Neural cell (in vitro differentiated cells): ENCODE measurements at regions not wholly inside any gene's neighbourhood (a gene's known extent, or its start where the extent isn't known, plus 50 kb on each side); places are given as distances from the start of the nearest gene placed in this dataset.

Experiments
- H2AFZ ChIP-seq: fragments of 200-600, 300-800 bp; sonication (generic), shearing (Covaris generic); 2 replicates; pipeline ENCODE4 v1.6.0; 2014; ENCODE audit warnings: low read depth, mild to moderate bottlenecking, antibody characterized with exemption, low read length, moderate library complexity
- H3F3A ChIP-seq: fragments of 200-600 bp; shearing (Covaris generic); 2 replicates; pipeline ENCODE4 v1.6.1; 2016; ENCODE audit warnings: mild to moderate bottlenecking, moderate library complexity, mixed read lengths, antibody characterized with exemption, low read length; ENCODE audit not compliant: insufficient read depth, poor library complexity, severe bottlenecking
- H3K27ac ChIP-seq: fragments of 200-600, 300-800 bp; sonication (generic), shearing (Covaris generic); 2 replicates; pipeline ENCODE4 v1.5.1; 2014; ENCODE audit warnings: mild to moderate bottlenecking, low read length, moderate library complexity
- H3K27me3 ChIP-seq: fragments of 300-800, 200-600 bp; sonication (generic), shearing (Covaris generic); 2 replicates; pipeline ENCODE4 v1.6.0; 2014; ENCODE audit warnings: mild to moderate bottlenecking, low read depth, low read length, moderate library complexity; ENCODE audit not compliant: insufficient read depth
- H3K36me3 ChIP-seq: fragments of 300-800, 200-600 bp; sonication (generic), shearing (Covaris generic); 2 replicates; pipeline ENCODE4 v1.5.1; 2014; ENCODE audit warnings: mild to moderate bottlenecking, antibody characterized with exemption, low read length, moderate library complexity; ENCODE audit not compliant: insufficient read depth
- H3K4me2 ChIP-seq: fragments of 300-800, 200-600 bp; sonication (generic), shearing (Covaris generic); 2 replicates; pipeline ENCODE4 v1.6.0; 2014; ENCODE audit warnings: mild to moderate bottlenecking, low read length
- H3K4me3 ChIP-seq: fragments of 300-800, 200-600 bp; sonication (generic), shearing (Covaris generic); 2 replicates; pipeline ENCODE4 v1.5.1; 2014; ENCODE audit warnings: mild to moderate bottlenecking, low read length, moderate library complexity
- H3K79me2 ChIP-seq: fragments of 200-600 bp; shearing (Covaris generic); replicated peaks from 2 replicates; pipeline ENCODE4 v1.6.0; 2014; ENCODE audit warnings: mild to moderate bottlenecking, low read length, moderate library complexity; ENCODE audit not compliant: insufficient read depth
- H3K9ac ChIP-seq: fragments of 300-800, 200-600 bp; sonication (generic), shearing (Covaris generic); 2 replicates; pipeline ENCODE4 v1.6.1; 2016; ENCODE audit warnings: mild to moderate bottlenecking, low read length, mixed read lengths
- H3K9me2 ChIP-seq: fragments of 200-600 bp; shearing (Covaris generic); 2 replicates; pipeline ENCODE4 v1.6.1; 2016; ENCODE audit warnings: mild to moderate bottlenecking, low read length, mixed read lengths; ENCODE audit not compliant: insufficient read depth
- H3K9me3 ChIP-seq: fragments of 200-600, 300-800 bp; sonication (generic), shearing (Covaris generic); 2 replicates; pipeline ENCODE4 v1.6.1; 2016; ENCODE audit warnings: mild to moderate bottlenecking, mixed run types, low read length, moderate library complexity, mixed read lengths
- H4K20me1 ChIP-seq: fragments of 200-600 bp; shearing (Covaris generic); 2 replicates; pipeline ENCODE4 v1.6.1; 2016; ENCODE audit warnings: mild to moderate bottlenecking, mixed run types; ENCODE audit not compliant: insufficient read depth
- EP300 ChIP-seq: fragments of 450-650 bp; conservative IDR thresholded peaks from 2 replicates; pipeline ENCODE4 v1.6.1; 2014; ENCODE audit warnings: antibody characterized with exemption, mild to moderate bottlenecking, moderate library complexity; ENCODE audit not compliant: poor library complexity, severe bottlenecking
- EZH2 ChIP-seq: fragments of 200-600, 300-800 bp; shearing (Covaris generic), sonication (generic); IDR thresholded peaks from 2 replicates; pipeline ENCODE4 v1.6.1; 2014; ENCODE audit warnings: antibody characterized with exemption, low read length, borderline replicate concordance, mild to moderate bottlenecking; ENCODE audit not compliant: insufficient read depth, poor library complexity, severe bottlenecking
- MXI1 ChIP-seq: fragments of 450-650 bp; conservative IDR thresholded peaks from 2 replicates; pipeline ENCODE4 v1.6.1; 2014; ENCODE audit warnings: antibody characterized with exemption, mild to moderate bottlenecking; ENCODE audit not compliant: poor library complexity, severe bottlenecking
- POLR2AphosphoS5 ChIP-seq: IDR thresholded peaks from 2 replicates; pipeline ENCODE4 v1.6.1; 2012
- RAD21 ChIP-seq: fragments of 450-650 bp; conservative IDR thresholded peaks from 2 replicates; pipeline ENCODE4 v1.6.1; 2014; ENCODE audit warnings: antibody characterized with exemption, mild to moderate bottlenecking, moderate library complexity
- SMC3 ChIP-seq: fragments of 450-650 bp; conservative IDR thresholded peaks from 2 replicates; pipeline ENCODE4 v1.6.1; 2014; ENCODE audit warnings: antibody characterized with exemption, mild to moderate bottlenecking, moderate library complexity; ENCODE audit not compliant: poor library complexity
- TAF1 ChIP-seq: IDR thresholded peaks from 2 replicates; pipeline ENCODE4 v1.6.1; 2012; ENCODE audit warnings: low read depth
- TF ChIP-seq, protein P1 (sequence below): IDR thresholded peaks from 2 replicates; pipeline ENCODE4 v1.6.1; 2012; ENCODE audit warnings: borderline replicate concordance
- TF ChIP-seq, protein P2 (sequence below): fragments of 450-650 bp; IDR thresholded peaks from 2 replicates; pipeline ENCODE4 v1.5.1; 2014; ENCODE audit warnings: antibody characterized with exemption, mild to moderate bottlenecking, moderate library complexity; ENCODE audit not compliant: poor library complexity, severe bottlenecking

DNA sequence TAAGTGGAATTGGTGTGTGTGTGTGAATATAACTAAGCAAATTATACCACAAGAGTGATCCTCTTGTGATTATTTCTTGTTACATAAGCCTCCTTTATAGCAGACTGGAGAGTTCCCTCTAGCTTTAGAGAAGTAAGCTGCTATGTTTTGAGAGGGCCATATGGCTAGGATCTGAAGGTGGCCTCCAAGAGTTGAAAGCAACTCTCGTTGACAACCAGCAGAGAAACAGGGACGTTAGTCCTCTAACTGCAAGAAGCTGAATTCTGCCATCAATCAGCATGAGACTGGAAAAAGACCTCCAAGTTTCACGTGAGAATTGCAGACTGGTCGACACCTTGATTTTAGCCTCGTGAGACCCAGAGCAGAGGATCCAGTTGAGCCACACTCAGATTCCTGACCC is 278.5 kb upstream of the ZNF717 start:
- no peaks in the 10 kb centered on the region for H3K79me2 ChIP-seq
- no peak overlapping the region for H3K4me2 ChIP-seq
- H4K20me1 ChIP-seq: no peaks in the 10 kb centered on the region
- H3K36me3 ChIP-seq: no peaks in the 10 kb centered on the region
- no peak overlapping the region for H3K9ac ChIP-seq
- no peak overlapping the region for H2AFZ ChIP-seq
- H3K9me2 ChIP-seq: no peaks in the 10 kb centered on the region
- H3K27me3 ChIP-seq: no peaks in the 10 kb centered on the region
- no peaks in the 10 kb centered on the region for H3K9me3 ChIP-seq
- H3F3A ChIP-seq: no peaks in the 10 kb centered on the region
- H3K27ac ChIP-seq: no peak overlapping the region
- no peak for TF ChIP-seq EZH2
- no peak for TF ChIP-seq RAD21
- TF ChIP-seq, protein P1, sequence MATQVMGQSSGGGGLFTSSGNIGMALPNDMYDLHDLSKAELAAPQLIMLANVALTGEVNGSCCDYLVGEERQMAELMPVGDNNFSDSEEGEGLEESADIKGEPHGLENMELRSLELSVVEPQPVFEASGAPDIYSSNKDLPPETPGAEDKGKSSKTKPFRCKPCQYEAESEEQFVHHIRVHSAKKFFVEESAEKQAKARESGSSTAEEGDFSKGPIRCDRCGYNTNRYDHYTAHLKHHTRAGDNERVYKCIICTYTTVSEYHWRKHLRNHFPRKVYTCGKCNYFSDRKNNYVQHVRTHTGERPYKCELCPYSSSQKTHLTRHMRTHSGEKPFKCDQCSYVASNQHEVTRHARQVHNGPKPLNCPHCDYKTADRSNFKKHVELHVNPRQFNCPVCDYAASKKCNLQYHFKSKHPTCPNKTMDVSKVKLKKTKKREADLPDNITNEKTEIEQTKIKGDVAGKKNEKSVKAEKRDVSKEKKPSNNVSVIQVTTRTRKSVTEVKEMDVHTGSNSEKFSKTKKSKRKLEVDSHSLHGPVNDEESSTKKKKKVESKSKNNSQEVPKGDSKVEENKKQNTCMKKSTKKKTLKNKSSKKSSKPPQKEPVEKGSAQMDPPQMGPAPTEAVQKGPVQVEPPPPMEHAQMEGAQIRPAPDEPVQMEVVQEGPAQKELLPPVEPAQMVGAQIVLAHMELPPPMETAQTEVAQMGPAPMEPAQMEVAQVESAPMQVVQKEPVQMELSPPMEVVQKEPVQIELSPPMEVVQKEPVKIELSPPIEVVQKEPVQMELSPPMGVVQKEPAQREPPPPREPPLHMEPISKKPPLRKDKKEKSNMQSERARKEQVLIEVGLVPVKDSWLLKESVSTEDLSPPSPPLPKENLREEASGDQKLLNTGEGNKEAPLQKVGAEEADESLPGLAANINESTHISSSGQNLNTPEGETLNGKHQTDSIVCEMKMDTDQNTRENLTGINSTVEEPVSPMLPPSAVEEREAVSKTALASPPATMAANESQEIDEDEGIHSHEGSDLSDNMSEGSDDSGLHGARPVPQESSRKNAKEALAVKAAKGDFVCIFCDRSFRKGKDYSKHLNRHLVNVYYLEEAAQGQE: no peak
- TF ChIP-seq, protein P2, sequence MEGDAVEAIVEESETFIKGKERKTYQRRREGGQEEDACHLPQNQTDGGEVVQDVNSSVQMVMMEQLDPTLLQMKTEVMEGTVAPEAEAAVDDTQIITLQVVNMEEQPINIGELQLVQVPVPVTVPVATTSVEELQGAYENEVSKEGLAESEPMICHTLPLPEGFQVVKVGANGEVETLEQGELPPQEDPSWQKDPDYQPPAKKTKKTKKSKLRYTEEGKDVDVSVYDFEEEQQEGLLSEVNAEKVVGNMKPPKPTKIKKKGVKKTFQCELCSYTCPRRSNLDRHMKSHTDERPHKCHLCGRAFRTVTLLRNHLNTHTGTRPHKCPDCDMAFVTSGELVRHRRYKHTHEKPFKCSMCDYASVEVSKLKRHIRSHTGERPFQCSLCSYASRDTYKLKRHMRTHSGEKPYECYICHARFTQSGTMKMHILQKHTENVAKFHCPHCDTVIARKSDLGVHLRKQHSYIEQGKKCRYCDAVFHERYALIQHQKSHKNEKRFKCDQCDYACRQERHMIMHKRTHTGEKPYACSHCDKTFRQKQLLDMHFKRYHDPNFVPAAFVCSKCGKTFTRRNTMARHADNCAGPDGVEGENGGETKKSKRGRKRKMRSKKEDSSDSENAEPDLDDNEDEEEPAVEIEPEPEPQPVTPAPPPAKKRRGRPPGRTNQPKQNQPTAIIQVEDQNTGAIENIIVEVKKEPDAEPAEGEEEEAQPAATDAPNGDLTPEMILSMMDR: no peak
- no peak overlapping the region for H3K4me3 ChIP-seq

DNA sequence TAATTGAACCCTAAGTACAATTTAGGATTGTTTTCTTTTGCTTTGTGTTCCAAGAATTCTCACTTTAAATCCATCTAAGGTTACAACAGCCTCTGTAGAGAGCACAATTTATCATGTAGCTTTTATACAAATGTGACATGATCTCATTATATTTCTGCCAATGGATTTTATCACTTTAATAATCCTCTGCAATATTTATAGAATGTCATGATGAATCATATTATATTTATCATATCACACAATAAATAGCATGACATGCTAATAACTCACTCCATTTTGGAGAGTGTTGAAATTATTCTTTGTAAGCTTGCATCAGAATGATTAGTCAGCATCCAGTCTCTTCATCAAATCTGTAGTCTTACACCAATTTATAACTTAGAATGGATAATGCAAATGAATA is 280.6 kb upstream of the ZNF717 start:
- no peaks in the 10 kb centered on the region for H3K27me3 ChIP-seq
- H4K20me1 ChIP-seq: no peaks in the 10 kb centered on the region

More for the DNA sequence above, 280.6 kb upstream of the ZNF717 start:
- no peaks in the 10 kb centered on the region for H3K9me3 ChIP-seq
- no peak overlapping the region for H3K4me2 ChIP-seq
- no peak overlapping the region for H3K9ac ChIP-seq
- H3K79me2 ChIP-seq: no peaks in the 10 kb centered on the region
- no peaks in the 10 kb centered on the region for H3K36me3 ChIP-seq
- no peak overlapping the region for H3K4me3 ChIP-seq
- H3K27ac ChIP-seq: no peak overlapping the region
- no peak overlapping the region for H2AFZ ChIP-seq
- no peaks in the 10 kb centered on the region for H3F3A ChIP-seq
- TF ChIP-seq, protein P2: no peak
- TF ChIP-seq RAD21 (no peak), SMC3 (no peak), TAF1 (no peak), EP300 (no peak), EZH2 (no peak), POLR2AphosphoS5 (no peak), MXI1 (no peak)
- TF ChIP-seq, protein P1: no peak
- H3K9me2 ChIP-seq: no peaks in the 10 kb centered on the region
